SK-N-SH (cell line): ENCODE measurements at regions not wholly inside any gene's neighbourhood (a gene's known extent, or its start where the extent isn't known, plus 50 kb on each side); places are given as distances from the start of the nearest gene placed in this dataset.

Source experiments
- CTCF ChIA-PET: fragments of 300-600, 350-600 bp; formaldehyde crosslinking; extraction: SDS; loops from one replicate; lab custom pipeline; 2021; lab: Yijun Ruan, JAX
- POLR2A ChIA-PET: fragments of 350-600 bp; sonication (Branson Sonifier 250); formaldehyde crosslinking; extraction: SDS; loops from one replicate; lab custom pipeline; 2020; ENCODE audit warnings: antibody characterized with exemption, inconsistent platforms; lab: Yijun Ruan, JAX
- DNase-seq: peaks from one replicate; pipeline ENCODE4 v3.0.0; 2012
- H2AFZ ChIP-seq: fragments of 200-600 bp; sonication (generic); 2 replicates; pipeline ENCODE4 v1.8.1; 2016; ENCODE audit warnings: antibody characterized with exemption, mild to moderate bottlenecking, low read depth
- H3F3A ChIP-seq: fragments of 200-600 bp; sonication (generic); replicated peaks from 2 replicates; pipeline ENCODE3; 2016; ENCODE audit warnings: antibody characterized with exemption, mild to moderate bottlenecking; ENCODE audit not compliant: insufficient read depth
- H3K27ac ChIP-seq, 2 experiments: fragments of 200-500 bp in 1 of 2; fragments of 200-600 bp in 1 of 2; sonication (Bioruptor generic) in 1 of 2; sonication (generic), shearing (Covaris generic) in 1 of 2; 2 replicates each; pipeline versions ENCODE4 v1.5.1 to v1.6.1; 2014 to 2016; ENCODE audit warnings: low read depth in 2 of 2, inconsistent platforms in 1 of 2, low read length in 1 of 2, mild to moderate bottlenecking in 1 of 2, mixed read lengths in 1 of 2
- H3K27me3 ChIP-seq: fragments of 200-600 bp; sonication (generic), shearing (Covaris generic); 2 replicates; pipeline ENCODE4 v1.6.1; 2016; ENCODE audit warnings: mixed run types; ENCODE audit not compliant: insufficient read depth
- H3K36me3 ChIP-seq, 2 experiments: fragments of 200-500 bp in 1 of 2; fragments of 200-600 bp in 1 of 2; sonication (Bioruptor generic) in 1 of 2; sonication (generic) in 1 of 2; replicated peaks in 1 of 2; 2 replicates each; pipeline versions ENCODE3 to v1.5.1; 2014 to 2016; ENCODE audit warnings: low read length in 1 of 2, mild to moderate bottlenecking in 1 of 2; ENCODE audit not compliant: insufficient read depth in 2 of 2, control insufficient read depth in 1 of 2
- H3K4me1 ChIP-seq, 2 experiments: fragments of 200-500 bp in 1 of 2; fragments of 200-600 bp in 1 of 2; sonication (Bioruptor generic) in 1 of 2; sonication (generic), shearing (Covaris generic) in 1 of 2; 2 replicates each; pipeline versions ENCODE4 v1.5.1 to v1.6.1; 2014 to 2016; ENCODE audit warnings: low read depth in 1 of 2, low read length in 1 of 2, mixed run types in 1 of 2; ENCODE audit not compliant: insufficient read depth in 2 of 2, control insufficient read depth in 1 of 2
- H3K4me2 ChIP-seq: fragments of 200-600 bp; sonication (generic), shearing (Covaris generic); 2 replicates; pipeline ENCODE4 v1.6.1; 2017; ENCODE audit warnings: mixed run types
- H3K4me3 ChIP-seq, 2 experiments: fragments of 200-500 bp in 1 of 2; fragments of 200-600 bp in 1 of 2; sonication (Bioruptor generic) in 1 of 2; sonication (generic), shearing (Covaris generic) in 1 of 2; 2 replicates each; pipeline versions ENCODE4 v1.5.1 to v1.8.1; 2014 to 2016; ENCODE audit warnings: low read depth in 2 of 2, inconsistent platforms in 1 of 2, low read length in 1 of 2, mild to moderate bottlenecking in 1 of 2, mixed read lengths in 1 of 2, moderate library complexity in 1 of 2
- H3K79me2 ChIP-seq: fragments of 200-600 bp; sonication (generic); 2 replicates; pipeline ENCODE4 v1.8.1; 2017; ENCODE audit warnings: mild to moderate bottlenecking; ENCODE audit not compliant: insufficient read depth
- H3K9ac ChIP-seq: fragments of 200-600 bp; sonication (generic); 2 replicates; pipeline ENCODE4 v1.6.1; 2017; ENCODE audit warnings: mixed run types
- H3K9me2 ChIP-seq: fragments of 200-600 bp; sonication (generic); 2 replicates; pipeline ENCODE4 v1.6.1; 2017; ENCODE audit warnings: mixed run types
- H3K9me3 ChIP-seq: fragments of 200-600 bp; sonication (generic); 2 replicates; pipeline ENCODE4 v1.6.1; 2017; ENCODE audit warnings: mixed run types, mild to moderate bottlenecking, moderate library complexity
- H4K20me1 ChIP-seq: fragments of 200-600 bp; sonication (generic); 2 replicates; pipeline ENCODE4 v1.6.1; 2017; ENCODE audit warnings: mild to moderate bottlenecking, mixed run types; ENCODE audit not compliant: insufficient read depth
- CHD2 ChIP-seq: fragments of 150-350 bp; IDR thresholded peaks from 2 replicates; pipeline ENCODE4 v1.6.1; 2018; ENCODE audit warnings: low read length; ENCODE audit not compliant: partially characterized antibody
- EP300 ChIP-seq, 2 experiments: IDR thresholded peaks; 2 replicates each; pipeline versions ENCODE4 v1.4.0 to v1.6.1; 2012; ENCODE audit warnings: borderline replicate concordance in 1 of 2, low read depth in 1 of 2, low read length in 1 of 2
- FOSL2 ChIP-seq: IDR thresholded peaks from 2 replicates; pipeline ENCODE4 v1.4.0; 2012; ENCODE audit warnings: low read depth, mild to moderate bottlenecking, moderate library complexity, borderline replicate concordance
- FOXM1 ChIP-seq: IDR thresholded peaks from 2 replicates; pipeline ENCODE4 v1.4.0; 2012; ENCODE audit warnings: low read depth, mild to moderate bottlenecking
- JUND ChIP-seq: IDR thresholded peaks from 2 replicates; pipeline ENCODE4 v1.4.0; 2012
- MAX ChIP-seq: IDR thresholded peaks from 2 replicates; pipeline ENCODE4 v1.4.0; 2012; ENCODE audit warnings: low read depth
- NRF1 ChIP-seq: IDR thresholded peaks from 2 replicates; pipeline ENCODE4 v1.6.1; 2012; ENCODE audit warnings: low read depth, mild to moderate bottlenecking, low read length
- RCOR1 ChIP-seq: fragments of 150-350 bp; IDR thresholded peaks from 2 replicates; pipeline ENCODE4 v1.6.1; 2017; ENCODE audit warnings: antibody characterized with exemption, low read length
- SMC3 ChIP-seq: IDR thresholded peaks from 2 replicates; pipeline ENCODE4 v1.6.1; 2012; ENCODE audit warnings: low read depth, low read length, improper control_type of control experiment
- TCF12 ChIP-seq: IDR thresholded peaks from 2 replicates; pipeline ENCODE4 v1.4.0; 2012
- TEAD4 ChIP-seq: IDR thresholded peaks from 2 replicates; pipeline ENCODE4 v1.4.0; 2012; ENCODE audit warnings: mild to moderate bottlenecking, borderline replicate concordance; ENCODE audit not compliant: insufficient read depth
- WGBS: methylation state at CpG from one replicate; pipeline ENCODE4 v1.1.6; 2017; ENCODE audit warnings: low lambda C conversion rate; 5-methylcytosine and 5-hydroxymethylcytosine counted together
- TF ChIP-seq, protein P1 (sequence below): fragments of 150-350 bp; IDR thresholded peaks from 2 replicates; pipeline ENCODE4 v1.6.1; 2016; ENCODE audit warnings: mild to moderate bottlenecking, low read depth, low read length
- TF ChIP-seq, protein P2 (sequence below): IDR thresholded peaks from 2 replicates; pipeline ENCODE4; 2012

DNA sequence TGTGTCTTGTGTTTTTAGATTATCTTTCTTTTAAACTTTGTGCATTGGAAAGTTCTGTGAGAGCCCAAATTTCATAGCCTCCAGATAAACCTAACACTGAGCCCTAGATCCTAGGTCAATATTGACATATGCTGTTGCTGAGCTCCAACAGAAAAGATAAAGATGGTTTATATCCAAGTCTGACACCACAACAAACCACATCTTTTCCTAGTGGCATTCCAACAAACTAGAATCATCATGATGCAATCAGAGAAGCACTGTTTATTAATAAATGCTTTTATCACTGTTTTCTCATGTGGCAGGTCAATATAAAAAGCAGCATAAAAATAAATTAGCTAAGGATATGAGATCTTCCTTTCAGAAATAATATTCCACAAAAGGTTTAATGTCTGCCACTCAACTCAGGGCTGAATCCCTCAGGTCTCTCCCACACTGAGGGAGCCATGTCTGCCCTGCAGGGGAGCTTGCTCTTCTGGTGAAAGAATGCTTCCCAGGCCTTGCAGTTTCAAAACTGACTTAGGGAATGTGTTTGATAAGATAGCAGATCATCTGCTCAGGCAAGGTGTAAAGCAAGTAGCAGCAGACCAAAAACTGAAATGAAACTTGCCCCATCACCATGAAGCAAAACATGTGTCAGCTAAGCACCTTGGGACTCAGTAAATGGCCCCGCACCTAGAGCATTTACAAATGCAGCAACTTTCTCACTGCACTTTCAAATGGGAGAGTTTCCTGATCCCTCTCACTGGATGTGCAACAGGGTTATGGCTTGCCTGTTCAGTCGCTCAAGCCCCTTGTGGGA lies 493.0 kb downstream of the AGTPBP1 start:
- Histone ChIP-seq H3K27me3 (no peaks in the 10 kb centered on the region), H3K79me2 (no peaks in the 10 kb centered on the region), H3K9ac (no peak overlapping the region), H3K4me1 (peaks cover 0 to 6% of the 10 kb centered on the region in 2 experiments; a peak in 2 of 4 replicates), H3K4me2 (peak overlapping the region; percentile 13; the same call in 1 of the 2 replicates), H3K36me3 (no peaks in the 10 kb centered on the region), H3K4me3 (no peak overlapping the region), H3K9me2 (no peaks in the 10 kb centered on the region), H2AFZ (no peak overlapping the region), H3K9me3 (no peaks in the 10 kb centered on the region), H3K27ac (peak overlapping the region in 1 of 2 experiments; percentile 37; a peak in 2 of 4 replicates), H4K20me1 (no peaks in the 10 kb centered on the region), H3F3A (no peaks in the 10 kb centered on the region)
- no peak for DNase-seq
- TF ChIP-seq EP300 (IDR thresholded peaks at IDR 0.05; ENCODE audit: borderline replicate concordance in 1 of 2, low read depth in 1 of 2, low read length in 1 of 2): peak in 1 of 2 experiments; percentile 40; a peak in 1 of 4 replicates
- TF ChIP-seq, protein P1, sequence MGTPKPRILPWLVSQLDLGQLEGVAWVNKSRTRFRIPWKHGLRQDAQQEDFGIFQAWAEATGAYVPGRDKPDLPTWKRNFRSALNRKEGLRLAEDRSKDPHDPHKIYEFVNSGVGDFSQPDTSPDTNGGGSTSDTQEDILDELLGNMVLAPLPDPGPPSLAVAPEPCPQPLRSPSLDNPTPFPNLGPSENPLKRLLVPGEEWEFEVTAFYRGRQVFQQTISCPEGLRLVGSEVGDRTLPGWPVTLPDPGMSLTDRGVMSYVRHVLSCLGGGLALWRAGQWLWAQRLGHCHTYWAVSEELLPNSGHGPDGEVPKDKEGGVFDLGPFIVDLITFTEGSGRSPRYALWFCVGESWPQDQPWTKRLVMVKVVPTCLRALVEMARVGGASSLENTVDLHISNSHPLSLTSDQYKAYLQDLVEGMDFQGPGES: no peak
- no peak for TF ChIP-seq FOXM1
- TF ChIP-seq, protein P2, sequence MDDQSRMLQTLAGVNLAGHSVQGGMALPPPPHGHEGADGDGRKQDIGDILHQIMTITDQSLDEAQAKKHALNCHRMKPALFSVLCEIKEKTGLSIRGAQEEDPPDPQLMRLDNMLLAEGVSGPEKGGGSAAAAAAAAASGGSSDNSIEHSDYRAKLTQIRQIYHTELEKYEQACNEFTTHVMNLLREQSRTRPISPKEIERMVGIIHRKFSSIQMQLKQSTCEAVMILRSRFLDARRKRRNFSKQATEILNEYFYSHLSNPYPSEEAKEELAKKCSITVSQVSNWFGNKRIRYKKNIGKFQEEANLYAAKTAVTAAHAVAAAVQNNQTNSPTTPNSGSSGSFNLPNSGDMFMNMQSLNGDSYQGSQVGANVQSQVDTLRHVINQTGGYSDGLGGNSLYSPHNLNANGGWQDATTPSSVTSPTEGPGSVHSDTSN: peak; percentile 71
- TF ChIP-seq TCF12: peak; percentile 55
- TF ChIP-seq MAX: no peak
- TF ChIP-seq CHD2: no peak
- TF ChIP-seq SMC3: no peak
- TF ChIP-seq TEAD4: no peak
- TF ChIP-seq NRF1: no peak
- 0 out of 2 replicates have a peak, but pooled peaks have one; percentile 13 for TF ChIP-seq JUND
- 47% methylated on average over 2 of the region's 2 CpGs for WGBS
- CTCF ChIA-PET: interaction anchor here (2.0 kb wide), 1 partner anchor 10 kb away, joined by 10 read pairs; no protein-coding TSS in a partner anchor
- POLR2A ChIA-PET: no interaction called here

DNA sequence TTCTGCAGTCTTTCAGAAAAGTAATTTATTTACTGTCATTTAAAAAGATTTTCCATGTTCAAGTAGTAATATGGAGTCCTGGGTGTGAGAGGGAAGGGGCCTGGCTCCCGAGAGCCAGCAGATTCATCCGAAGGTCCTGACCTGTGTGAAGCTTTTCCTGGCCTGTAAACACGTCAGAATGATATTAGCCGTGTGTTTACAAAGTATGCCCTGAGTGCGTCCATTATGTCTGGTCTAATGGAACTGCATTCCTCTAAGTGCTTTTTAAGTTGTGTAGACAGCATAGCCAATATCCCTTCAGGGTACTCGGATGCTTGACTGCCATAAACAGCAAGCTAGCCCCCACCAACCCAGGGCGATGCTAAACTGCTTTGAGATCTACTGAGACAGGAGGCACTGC lies 495.2 kb downstream of the AGTPBP1 start:
- H3K27ac ChIP-seq: peak overlapping the region in 1 of 2 experiments; percentile 30; a peak in 1 of 4 replicates
- H3K27me3 ChIP-seq: no peaks in the 10 kb centered on the region
- H3K4me1 ChIP-seq: peaks cover 0 to 6% of the 10 kb centered on the region in 2 experiments; a peak in 2 of 4 replicates
- H4K20me1 ChIP-seq: no peaks in the 10 kb centered on the region
- peak; percentile 51 for DNase-seq
- no peaks in the 10 kb centered on the region for H3F3A ChIP-seq
- H2AFZ ChIP-seq: no peak overlapping the region
- H3K9me3 ChIP-seq: no peaks in the 10 kb centered on the region
- TF ChIP-seq RCOR1 (0 out of 2 replicates have a peak, but pooled peaks have one; percentile 12), EP300 (IDR thresholded peaks at IDR 0.05; ENCODE audit: borderline replicate concordance in 1 of 2, low read depth in 1 of 2, low read length in 1 of 2) (peak in 1 of 2 experiments; percentile 47; a peak in 1 of 4 replicates), FOSL2 (no peak)
- no peak overlapping the region for H3K4me3 ChIP-seq
- no peaks in the 10 kb centered on the region for H3K9me2 ChIP-seq
- ChIA-PET CTCF (interaction anchor here (1.8 to 2.4 kb wide), 3 partner anchors 12 to 17 kb away, joined by 4 to 8 read pairs (median 6); no protein-coding TSS in a partner anchor), POLR2A (no interaction called here)
- no peak overlapping the region for H3K4me2 ChIP-seq
- 35% methylated on average over 7 of the region's 7 CpGs for WGBS
- no peaks in the 10 kb centered on the region for H3K36me3 ChIP-seq
- H3K9ac ChIP-seq: no peak overlapping the region
- no peaks in the 10 kb centered on the region for H3K79me2 ChIP-seq
